8988T (cell line): ENCODE measurements at regions not wholly inside any gene's neighbourhood (a gene's known extent, or its start where the extent isn't known, plus 50 kb on each side); places are given as distances from the start of the nearest gene placed in this dataset.

Source experiments
- DNase-seq: peaks from one replicate; pipeline ENCODE4 v3.0.0; 2011

DNA sequence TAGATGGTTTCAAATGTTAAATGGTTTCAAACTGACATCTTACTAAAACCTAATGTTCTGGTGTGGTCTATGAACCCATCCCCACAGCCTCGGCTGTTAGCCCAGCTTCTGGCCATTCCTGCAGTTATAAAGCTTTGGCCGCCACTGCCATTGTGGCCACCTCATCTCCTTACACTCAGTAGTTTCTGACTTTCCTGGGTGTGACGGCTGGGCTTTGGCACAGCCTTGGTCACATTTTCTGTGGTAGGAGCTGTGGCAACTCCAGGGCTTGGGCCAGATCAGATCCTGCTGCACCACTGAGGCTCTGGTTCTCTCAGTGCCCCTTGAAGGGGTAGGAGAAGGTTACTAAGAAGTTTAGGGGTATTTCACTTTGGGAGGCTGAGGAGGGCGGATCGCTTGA, 84.2 kb upstream of the STXBP6 start:
- no peak for DNase-seq

DNA sequence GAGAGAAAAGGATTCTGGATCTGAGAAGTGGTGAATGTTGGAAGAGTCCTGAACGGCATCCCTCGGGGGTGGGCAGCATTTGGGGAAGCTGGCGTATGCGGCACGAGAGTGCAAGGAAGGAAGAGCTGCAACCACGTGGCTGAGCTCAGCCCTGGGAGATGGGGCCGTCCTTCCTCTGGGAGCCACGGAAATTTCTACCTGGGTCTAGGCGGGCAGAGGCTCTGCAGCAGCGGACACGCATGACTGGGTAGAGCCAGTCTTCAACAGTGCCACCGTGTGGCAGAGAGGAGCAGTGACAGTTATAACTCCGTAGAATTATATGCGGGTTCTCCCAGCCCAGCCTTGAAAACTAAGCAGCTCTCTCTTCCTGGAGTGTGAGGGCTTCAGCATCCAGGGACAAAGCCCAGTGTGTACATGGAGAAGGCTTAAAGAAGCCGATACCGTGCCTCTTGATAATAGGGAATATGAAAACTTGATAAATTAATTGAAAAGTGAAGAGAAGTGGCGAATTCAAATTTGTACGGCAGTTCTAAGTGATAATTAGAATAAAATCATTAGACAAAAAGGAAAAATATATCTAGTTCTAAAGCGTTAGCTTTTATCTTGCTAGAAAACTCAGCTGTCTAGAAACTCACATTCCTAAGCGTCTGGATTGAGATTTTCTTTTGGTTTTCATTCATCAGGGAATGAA, 82.9 kb upstream of the STXBP6 start:
- DNase-seq = peak; percentile 12

DNA sequence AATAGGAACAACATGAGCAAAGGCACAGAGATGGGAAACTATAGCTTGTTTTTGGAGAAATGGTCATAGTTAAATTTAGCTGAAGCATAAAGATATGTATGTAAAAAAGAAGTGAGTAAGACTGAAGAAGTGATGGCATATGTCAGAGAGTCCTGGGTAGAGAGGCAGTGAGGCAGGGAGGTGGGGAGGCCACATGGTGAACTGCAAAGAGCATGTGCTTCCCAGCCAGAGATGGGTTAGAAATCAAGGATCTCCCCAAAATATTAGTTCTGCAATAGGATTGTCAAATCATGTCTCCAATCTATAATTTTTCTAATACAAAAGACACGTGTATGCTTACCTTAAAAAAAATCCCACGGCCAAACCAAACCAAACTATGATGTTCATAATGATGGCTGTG, 82.1 kb upstream of the STXBP6 start:
- DNase-seq = no peak

DNA sequence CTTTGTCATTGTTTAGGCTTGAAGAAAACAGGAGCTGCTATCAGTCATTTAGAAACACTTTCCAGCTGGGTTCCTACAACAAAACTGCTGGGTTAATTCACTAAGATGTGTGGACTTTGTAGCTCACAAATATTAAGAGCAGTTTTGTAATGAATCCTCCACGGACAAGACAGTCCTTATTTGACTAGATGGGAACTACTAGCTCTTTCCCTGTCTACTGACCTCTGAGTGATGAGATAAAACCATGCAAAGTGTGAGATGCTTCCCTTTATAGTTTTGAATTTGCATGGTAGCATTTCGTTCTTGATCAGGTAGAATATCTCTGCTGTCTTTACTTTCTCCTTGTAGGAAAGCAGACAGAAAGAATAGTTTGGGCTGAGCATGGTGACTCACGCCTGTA, 72.9 kb upstream of the STXBP6 start:
- DNase-seq = no peak

DNA sequence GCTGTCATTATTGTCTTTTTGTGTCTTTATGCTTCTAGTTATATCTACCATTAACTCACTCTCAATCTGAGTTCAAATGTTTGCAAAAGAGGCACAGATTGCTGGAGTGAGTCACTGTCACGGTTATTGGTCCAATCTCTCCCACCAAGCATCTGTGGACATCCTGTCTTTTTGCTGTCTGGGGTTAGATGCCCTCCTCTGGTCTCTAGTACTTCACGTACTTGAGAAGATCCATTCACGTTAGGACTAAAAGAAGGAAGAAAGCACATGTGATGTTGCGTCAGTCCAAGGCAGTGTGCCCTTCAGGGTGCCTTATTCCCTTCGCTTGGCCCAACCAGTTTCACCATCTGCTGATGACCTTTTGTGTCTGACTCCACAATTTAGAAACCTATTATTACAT, 72.3 kb upstream of the STXBP6 start:
- no peak for DNase-seq

DNA sequence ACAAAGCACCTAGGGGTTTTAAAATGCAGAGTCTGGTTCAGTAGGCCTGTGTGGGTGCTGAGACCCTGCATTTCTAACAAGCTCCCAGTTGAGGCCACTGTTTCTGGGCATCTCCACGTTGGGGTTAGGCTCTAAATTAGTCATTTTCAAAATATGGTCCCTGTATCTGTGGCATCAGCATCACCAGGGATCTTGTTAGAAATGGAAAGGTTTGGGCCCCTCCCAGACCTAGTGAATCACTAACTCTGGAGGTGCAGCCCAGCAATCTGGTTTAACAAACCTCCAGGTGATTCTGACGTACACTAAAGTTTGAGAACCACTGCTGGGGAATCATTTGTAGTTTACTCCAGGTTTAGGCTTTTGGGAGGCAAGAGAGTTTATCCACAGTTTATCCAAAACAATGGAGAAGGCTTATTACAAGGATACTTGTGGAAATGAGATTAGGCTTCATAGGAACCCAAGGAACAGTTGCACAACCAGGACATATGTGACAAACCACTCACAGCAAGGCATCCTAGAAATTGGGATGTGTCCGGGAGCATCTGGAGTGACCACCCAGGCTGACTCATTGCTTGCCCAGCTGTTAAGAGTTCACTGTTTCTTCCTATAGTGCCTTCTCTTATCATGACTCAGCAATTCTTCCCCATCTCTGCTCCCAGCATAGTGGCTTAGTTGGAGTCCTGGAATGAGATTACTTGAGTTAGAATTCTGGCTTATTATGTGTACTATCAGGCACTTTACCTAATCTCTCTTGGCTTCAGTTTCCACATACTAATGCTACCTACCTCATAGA, 71.6 kb upstream of the STXBP6 start:
- DNase-seq = no peak

DNA sequence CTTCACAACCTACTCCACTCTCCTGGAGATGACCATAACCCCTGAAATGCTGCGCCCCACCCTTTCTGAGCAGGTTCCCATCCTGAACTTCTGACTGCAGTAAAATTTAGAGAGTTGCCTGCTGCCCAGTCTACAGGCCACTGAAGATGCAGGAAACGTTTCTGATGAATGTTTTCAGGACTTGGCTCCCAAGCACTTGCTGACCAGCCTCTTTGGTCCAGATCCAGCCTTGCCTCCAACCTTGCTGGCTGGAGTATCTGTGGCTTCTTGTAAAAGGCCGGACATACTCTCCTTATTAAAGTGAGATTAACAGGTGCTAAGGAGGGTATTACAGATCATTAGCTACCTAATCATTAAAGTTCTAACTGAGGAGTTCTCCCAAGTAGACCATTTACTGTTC, 70.3 kb upstream of the STXBP6 start:
- no peak for DNase-seq

DNA sequence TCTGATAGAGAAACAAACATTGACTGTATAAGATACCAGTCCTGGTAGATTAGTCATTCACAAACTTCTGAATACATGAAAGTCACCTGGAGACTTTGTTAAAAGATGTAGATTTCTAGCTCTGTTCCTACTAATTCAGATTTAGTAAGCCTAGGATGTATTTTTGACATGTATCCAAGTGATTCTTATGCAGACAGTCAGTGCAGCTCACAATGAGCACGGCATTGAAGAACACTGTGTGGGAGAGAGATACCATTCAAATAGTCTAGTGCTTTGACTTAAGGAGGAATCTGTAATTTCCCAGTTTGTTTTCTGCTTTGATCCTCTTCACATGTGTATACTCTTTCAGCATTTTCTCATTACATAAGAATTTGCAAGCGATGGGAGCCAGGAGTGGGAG, 68.7 kb upstream of the STXBP6 start:
- no peak for DNase-seq

DNA sequence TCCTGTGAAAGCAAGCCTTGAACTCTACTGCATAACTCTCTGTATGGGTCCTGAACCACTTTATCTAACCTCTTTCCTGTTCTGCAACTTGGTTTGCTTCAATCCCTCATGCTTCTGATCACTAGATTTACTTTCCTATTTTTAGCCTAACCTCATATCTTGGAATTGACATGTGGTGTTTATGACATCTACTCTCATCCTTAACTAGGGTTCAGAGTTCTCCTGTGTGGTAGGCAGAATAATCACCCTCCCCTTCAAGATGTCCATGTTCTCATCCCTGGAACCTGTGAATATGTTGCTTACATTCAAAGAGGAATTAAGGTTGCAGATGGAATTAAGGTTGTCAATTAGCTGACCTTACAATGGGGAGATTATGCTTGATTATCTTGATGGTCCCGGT, 67.4 kb upstream of the STXBP6 start:
- no peak for DNase-seq

DNA sequence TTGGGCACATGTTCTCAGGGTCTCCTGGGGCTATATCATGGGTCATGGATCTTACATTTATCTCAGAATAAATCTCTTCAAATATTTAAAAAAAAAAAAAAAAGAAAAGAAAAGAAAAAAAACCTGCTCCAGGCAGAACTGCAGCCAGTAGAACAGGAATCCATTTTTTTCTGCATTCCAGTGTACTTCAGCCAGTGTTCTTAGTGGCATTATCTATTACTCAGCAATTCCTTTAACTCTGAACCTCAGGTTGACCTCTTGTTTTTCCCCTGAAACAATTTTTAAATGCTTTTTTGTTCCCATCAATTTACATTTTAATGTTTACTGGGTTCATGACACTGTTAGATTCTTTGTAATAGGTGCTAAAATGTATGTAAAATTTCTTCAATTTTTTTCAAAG, 66.7 kb upstream of the STXBP6 start:
- DNase-seq = no peak

DNA sequence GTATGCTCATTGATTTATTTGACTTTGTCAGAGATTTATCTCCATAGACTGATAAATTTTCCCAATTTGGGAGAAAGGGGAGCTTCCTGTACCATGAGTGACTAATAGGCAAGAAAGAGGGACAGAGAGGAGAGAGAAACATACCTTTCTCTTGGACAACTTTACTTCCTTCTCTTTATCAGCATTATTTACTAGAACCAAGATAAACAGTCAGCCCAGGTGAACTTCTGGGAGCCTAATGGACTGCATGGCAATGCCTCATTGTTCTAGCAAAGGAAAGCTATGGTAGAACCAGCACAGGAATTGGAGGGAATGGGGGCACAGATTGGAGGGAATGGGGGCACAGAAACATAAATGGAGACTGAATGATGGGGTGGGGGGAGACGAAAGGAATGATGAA, 63.4 kb upstream of the STXBP6 start:
- DNase-seq = no peak

DNA sequence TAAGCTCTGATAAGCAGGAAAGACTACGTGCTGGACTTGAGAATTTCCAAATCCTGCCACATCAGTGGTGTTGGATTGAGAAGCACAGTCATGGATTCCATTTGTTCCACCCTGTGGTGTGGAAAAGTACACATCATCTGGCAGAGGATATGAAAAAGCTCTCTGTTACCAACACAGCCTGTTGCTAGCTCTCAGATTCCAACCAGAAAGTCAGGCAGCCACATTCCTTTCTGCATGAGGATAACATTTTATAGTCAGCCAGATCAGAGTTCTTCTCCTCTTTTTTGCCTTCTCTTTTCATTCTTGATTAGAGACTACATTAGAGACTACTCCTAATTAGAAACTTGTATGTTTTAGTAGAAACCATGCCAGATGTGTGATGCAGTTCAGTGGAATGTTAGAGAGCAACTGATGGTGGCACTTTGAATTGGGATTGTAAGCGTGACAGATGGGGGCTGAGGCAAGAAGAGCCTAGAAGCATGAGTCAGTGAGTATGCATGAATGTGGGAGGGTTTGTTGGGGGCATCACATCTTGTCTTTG, 61.2 kb upstream of the STXBP6 start:
- DNase-seq = no peak

DNA sequence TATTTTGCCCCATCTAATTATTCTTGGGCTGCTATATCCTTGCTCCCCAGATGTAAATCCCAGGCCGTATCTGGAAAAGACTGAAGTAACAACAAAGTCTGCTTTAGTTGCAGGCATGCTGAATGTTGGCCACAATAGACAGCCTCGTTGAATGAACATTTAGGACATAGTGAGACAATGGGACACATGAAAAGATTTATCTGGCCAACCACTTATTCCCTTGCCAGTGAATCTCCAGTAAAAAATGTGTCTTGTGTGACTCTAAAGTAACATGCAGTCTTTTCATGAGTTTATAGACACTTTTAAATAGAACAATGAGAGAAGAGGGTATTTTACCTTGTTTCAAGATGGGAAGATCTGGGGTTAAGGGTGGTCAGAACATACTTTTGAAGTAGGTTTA, 60.2 kb upstream of the STXBP6 start:
- DNase-seq = no peak

DNA sequence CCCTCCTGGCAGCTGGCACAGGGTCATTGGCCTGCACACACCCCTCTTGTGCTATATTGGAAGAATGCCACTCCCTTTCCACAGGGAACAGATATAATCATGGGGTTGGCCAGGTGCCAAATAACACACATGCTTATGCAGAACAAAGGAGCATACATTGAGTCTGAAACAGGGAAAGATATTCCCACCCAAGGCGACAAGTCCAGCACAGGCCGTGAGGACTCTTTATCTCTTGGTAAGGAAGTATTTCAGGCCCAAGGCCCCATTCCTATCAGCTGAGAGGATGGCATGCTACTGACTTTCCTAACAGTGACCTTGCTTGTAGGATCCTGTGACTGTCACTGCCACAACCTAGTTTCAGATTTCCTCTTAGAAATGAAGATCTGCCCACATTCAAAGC, 59.0 kb upstream of the STXBP6 start:
- DNase-seq = no peak

DNA sequence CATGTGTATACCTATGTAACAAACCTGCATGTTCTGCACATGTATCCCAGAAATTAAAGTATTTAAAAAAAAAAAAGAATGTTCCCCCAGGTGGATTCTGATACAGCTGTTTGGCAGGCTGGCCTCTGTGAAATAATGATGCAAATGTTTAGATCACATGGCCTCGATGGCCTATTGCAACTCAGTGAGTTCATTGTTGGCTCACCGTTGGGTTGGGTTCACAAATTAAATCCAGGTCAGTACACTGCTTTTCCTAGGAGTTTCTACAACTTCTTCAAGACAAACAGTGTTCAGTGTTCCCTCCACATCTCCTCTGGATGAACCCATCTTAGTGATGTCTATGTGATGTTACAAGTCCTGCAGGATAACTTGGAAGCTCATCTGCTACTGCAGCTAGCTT, 58.3 kb upstream of the STXBP6 start:
- DNase-seq = no peak

DNA sequence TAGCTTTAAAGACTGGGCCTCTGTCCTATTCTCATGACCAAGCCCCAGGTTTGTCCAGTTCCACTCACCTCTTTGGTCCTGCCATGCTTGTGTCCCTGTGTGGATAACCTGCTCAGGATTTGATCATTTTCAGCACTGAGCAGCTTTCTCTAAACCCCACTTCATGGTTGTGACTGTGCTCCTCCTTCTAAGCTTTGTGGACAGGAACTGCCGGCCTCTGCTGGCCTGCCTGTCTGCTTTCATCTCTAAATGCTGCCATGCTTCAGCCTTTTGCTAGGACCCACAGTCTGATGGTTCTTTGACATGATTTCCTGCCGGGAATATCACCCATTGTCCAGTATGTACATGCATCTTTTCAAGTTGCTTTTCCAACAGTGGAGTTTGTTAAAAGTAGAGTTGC, 53.9 kb upstream of the STXBP6 start:
- no peak for DNase-seq

DNA sequence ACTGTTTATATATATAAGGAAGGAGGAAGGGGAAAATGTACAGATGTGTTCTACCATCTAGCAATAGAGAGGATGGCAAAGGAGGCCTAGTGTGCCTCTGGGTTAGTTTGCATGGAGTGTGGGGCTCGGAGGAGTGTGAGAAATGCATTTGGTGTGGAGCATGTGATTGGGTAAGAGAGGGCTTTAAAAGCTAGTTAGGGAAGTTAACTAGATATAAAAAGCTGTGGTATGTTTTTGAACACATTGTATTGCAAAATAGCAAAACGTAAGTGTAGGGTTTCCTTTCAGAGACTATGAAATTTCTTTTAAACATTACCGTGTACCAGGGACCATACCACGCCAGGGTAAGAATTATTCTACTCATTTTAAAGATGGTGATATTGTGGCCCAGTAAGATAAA, 53.3 kb upstream of the STXBP6 start:
- DNase-seq = no peak

DNA sequence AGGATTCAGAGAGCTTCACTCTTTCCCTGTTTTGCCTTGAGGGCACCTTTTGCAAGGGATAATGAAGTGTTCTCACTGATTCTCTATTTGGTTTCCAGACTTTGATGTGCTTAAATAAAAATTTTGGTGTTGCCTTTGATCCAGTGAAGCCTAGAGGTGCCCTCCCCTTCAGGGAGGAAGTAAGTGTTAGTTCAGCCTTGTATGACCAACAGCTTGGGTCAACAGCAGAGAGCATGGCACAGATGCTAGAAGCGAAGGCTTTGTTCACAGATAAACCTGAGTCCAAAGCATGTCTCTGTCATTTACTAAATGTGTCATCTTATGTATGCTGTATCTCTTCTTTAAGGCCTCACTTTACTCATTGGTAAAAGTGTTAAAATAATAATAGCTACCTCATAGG, 52.8 kb upstream of the STXBP6 start:
- no peak for DNase-seq

DNA sequence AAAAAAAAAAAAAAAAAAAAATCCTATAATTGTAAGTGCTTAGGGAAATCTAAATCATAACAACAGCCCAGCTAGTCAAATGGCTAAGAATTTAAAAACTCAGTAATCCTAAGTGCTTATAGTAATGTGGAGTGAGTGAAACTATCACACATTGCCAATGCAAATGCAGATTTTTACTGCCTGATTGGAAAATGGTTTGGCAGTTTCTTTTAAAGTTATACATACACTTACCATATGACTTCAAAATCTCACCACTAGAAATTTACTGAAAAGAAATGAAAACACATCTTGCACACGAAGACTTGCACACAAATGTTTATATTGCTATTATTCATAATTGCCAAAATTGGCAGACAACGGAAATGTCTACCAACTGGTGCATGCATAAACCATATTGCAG, 51.3 kb upstream of the STXBP6 start:
- DNase-seq = no peak
